B cell (primary cell): ENCODE measurements at regions not wholly inside any gene's neighbourhood (a gene's known extent, or its start where the extent isn't known, plus 50 kb on each side); places are given as distances from the start of the nearest gene placed in this dataset.

Experiments used
- EZH2 ChIP-seq: IDR thresholded peaks from 2 replicates; pipeline ENCODE4 v1.6.1; 2012; ENCODE audit warnings: borderline replicate concordance, low read depth, mild to moderate bottlenecking, moderate library complexity, low read length; ENCODE audit not compliant: insufficient read depth, poor library complexity, severe bottlenecking
- TF ChIP-seq, protein P1 (sequence below): fragments of 200-600 bp; IDR thresholded peaks from one replicate; pipeline ENCODE4 v1.8.0; 2022; ENCODE audit warnings: antibody characterized with exemption, mild to moderate bottlenecking

DNA sequence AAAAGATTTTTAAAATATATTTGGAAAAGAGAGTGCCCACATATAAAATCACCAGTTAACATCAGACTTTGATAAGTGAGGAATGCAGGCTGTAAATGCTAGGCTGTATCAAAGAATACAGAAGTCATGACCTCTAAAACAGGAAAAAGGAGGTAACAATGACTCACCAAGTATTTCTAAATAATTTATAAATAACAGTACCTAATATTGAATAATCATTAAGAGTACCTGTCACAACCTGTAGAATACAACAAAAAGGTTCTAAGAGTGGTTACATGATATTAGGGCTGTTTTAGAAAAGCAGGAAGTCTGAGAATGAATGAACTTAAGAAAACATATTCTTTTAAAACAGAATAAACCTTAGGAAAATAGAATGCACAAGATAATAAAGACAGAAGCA, 173.1 kb upstream of the CST7 start:
- TF ChIP-seq, protein P1, sequence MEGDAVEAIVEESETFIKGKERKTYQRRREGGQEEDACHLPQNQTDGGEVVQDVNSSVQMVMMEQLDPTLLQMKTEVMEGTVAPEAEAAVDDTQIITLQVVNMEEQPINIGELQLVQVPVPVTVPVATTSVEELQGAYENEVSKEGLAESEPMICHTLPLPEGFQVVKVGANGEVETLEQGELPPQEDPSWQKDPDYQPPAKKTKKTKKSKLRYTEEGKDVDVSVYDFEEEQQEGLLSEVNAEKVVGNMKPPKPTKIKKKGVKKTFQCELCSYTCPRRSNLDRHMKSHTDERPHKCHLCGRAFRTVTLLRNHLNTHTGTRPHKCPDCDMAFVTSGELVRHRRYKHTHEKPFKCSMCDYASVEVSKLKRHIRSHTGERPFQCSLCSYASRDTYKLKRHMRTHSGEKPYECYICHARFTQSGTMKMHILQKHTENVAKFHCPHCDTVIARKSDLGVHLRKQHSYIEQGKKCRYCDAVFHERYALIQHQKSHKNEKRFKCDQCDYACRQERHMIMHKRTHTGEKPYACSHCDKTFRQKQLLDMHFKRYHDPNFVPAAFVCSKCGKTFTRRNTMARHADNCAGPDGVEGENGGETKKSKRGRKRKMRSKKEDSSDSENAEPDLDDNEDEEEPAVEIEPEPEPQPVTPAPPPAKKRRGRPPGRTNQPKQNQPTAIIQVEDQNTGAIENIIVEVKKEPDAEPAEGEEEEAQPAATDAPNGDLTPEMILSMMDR, result no peak
- TF ChIP-seq EZH2, result no peak
